ENCODE measurements at regions not wholly inside any gene's neighbourhood (a gene's known extent, or its start where the extent isn't known, plus 50 kb on each side); places are given as distances from the start of the nearest gene placed in this dataset.
"Not testable (repeated sequence)": the region's sequence is repeated elsewhere in the genome, so short reads cannot be mapped to it uniquely, and the experiment has no call there.

DNA sequence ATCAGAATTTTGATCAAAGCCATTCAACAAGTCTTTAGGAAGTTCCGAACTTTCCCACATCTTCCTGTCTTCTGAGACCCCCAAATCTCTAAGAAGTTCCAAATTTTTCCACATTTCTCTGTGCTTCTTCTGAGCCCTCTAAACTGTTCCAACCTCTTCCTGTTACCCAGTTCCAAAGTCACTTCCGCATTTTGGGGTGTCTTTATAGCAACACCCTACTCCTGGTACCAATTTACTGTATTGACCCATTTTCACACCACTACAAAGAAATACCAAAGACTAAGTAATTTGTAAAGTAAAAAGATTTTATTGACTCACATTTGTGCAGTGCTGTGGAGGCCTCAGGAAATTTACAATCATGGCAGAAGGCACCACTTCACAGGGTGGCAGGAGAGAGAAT, 385.8 kb upstream of the GHITM start:
- Histone ChIP-seq H3K36me3 (no peaks in the 10 kb centered on the region), H3K9me3 (peaks cover 5 to 10% of the 10 kb centered on the region in 2 donors), H3K27ac (no peak overlapping the region), H3K27me3 (no peaks in the 10 kb centered on the region), H3K4me1 (no peaks in the 10 kb centered on the region), H3K4me3 (no peak overlapping the region)
- no peak for DNase-seq (ENCODE audit: low spot score in 2 of 2)
- TF ChIP-seq, protein P1, sequence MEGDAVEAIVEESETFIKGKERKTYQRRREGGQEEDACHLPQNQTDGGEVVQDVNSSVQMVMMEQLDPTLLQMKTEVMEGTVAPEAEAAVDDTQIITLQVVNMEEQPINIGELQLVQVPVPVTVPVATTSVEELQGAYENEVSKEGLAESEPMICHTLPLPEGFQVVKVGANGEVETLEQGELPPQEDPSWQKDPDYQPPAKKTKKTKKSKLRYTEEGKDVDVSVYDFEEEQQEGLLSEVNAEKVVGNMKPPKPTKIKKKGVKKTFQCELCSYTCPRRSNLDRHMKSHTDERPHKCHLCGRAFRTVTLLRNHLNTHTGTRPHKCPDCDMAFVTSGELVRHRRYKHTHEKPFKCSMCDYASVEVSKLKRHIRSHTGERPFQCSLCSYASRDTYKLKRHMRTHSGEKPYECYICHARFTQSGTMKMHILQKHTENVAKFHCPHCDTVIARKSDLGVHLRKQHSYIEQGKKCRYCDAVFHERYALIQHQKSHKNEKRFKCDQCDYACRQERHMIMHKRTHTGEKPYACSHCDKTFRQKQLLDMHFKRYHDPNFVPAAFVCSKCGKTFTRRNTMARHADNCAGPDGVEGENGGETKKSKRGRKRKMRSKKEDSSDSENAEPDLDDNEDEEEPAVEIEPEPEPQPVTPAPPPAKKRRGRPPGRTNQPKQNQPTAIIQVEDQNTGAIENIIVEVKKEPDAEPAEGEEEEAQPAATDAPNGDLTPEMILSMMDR (IDR thresholded peaks at IDR 0.05) = no peak
- intact Hi-C loops (cut with DNase I) = no loop called here

DNA sequence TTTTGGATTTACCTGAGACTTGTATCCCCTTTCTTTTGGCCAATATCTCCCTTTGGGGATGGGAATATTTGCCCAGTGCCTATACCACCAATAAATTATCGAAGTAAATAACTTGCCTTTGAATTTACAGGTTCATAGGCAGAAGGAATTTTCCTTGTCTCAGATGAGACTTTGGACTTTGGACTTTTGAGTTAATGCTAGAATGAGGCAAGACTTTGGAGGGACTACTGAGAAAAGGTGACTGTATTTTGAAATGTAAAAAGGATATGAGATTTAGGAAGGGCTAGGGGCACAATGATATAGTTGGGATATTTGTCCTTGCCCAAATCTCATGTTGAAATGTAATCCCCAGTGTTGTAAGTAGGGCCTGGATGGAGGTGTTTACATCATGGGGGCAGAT, 384.5 kb upstream of the GHITM start:
- H3K4me1 ChIP-seq = no peaks in the 10 kb centered on the region
- H3K9me3 ChIP-seq = peaks cover 5 to 9% of the 10 kb centered on the region in 2 donors
- H3K27ac ChIP-seq = no peak overlapping the region

DNA sequence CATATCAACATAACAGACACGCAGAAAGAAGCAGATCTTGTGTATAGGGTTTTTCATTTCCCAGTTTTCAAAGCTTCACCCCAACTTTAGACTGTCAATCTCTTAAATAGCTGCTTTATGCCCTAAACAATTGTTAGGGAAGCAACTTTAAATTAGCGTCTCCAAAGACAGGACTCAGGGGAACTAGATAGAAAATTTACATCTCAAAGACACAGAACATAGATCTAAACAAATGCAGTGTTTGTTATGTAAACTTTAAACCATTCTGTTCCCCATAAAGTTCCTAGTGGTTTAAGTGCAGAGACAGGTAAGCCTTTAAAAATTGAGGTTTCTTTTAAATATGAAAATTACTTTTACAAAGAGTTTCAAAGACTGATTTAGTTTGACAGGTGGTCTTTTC, 379.2 kb upstream of the GHITM start:
- Histone ChIP-seq H3K27ac (no peak overlapping the region), H3K27me3 (no peaks in the 10 kb centered on the region), H3K36me3 (no peaks in the 10 kb centered on the region), H3K4me3 (no peak overlapping the region), H3K4me1 (no peaks in the 10 kb centered on the region), H3K9me3 (no peaks in the 10 kb centered on the region)
- no peak for DNase-seq (ENCODE audit: low spot score in 2 of 2)
- intact Hi-C loops (cut with DNase I) = no loop called here
- TF ChIP-seq, protein P1 (IDR thresholded peaks at IDR 0.05) = no peak

More for the DNA sequence above, 384.5 kb upstream of the GHITM start:
- no peak for DNase-seq (ENCODE audit: low spot score in 2 of 2)
- TF ChIP-seq, protein P1 (IDR thresholded peaks at IDR 0.05) = no peak
- intact Hi-C loops (cut with DNase I) = no loop called here
- no peaks in the 10 kb centered on the region for H3K36me3 ChIP-seq
- H3K4me3 ChIP-seq = no peak overlapping the region
- no peaks in the 10 kb centered on the region for H3K27me3 ChIP-seq

DNA sequence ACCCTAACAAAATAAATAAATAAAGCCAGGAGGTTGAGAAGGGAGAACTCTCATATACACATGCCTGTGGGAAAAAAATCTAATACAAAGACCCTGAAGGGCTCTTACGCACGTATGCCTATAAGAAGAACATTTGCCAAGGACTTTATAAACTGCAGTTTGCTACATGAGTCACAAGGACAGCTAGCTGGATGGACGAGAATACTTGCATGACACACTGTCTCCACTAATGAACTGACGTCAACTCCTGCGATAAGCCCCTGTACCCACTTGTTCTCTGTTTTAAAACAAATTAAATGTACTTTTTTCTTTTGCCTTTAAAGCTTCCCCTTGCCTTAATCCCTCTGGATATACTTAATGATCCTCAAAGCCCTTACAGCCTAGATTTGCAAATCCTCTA, 374.6 kb upstream of the GHITM start:
- no peak overlapping the region for H3K4me3 ChIP-seq
- TF ChIP-seq, protein P1 (IDR thresholded peaks at IDR 0.05) = no peak
- no peaks in the 10 kb centered on the region for H3K4me1 ChIP-seq
- H3K36me3 ChIP-seq = no peaks in the 10 kb centered on the region
- no peaks in the 10 kb centered on the region for H3K9me3 ChIP-seq
- DNase-seq (ENCODE audit: low spot score in 2 of 2) = no peak
- intact Hi-C loops (cut with DNase I) = no loop called here
- H3K27ac ChIP-seq = no peak overlapping the region
- H3K27me3 ChIP-seq = no peaks in the 10 kb centered on the region

DNA sequence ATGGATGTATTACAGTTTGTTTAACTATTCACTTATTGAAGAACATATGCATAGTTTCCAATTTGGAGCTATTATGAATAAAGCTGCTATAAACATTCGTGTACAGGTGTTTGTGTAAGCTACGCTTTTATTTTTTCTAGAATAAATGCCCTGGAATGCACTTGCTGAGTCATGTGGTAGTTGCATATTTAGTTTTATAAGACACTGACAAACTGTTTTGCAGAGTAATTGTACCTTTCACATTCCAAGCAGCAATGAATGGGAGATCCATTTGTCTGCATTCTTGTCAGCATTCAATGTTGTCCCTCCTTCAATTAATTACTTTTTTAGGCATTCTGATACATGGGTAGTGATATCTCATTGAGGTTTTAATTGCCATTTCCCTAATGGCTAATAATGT, 373.6 kb upstream of the GHITM start:
- DNase-seq (ENCODE audit: low spot score in 2 of 2) = no peak
- TF ChIP-seq, protein P1 (IDR thresholded peaks at IDR 0.05) = no peak
- H3K4me1 ChIP-seq = no peaks in the 10 kb centered on the region
- no peaks in the 10 kb centered on the region for H3K27me3 ChIP-seq
- no peaks in the 10 kb centered on the region for H3K36me3 ChIP-seq
- H3K9me3 ChIP-seq = no peaks in the 10 kb centered on the region
- H3K4me3 ChIP-seq = no peak overlapping the region
- H3K27ac ChIP-seq = no peak overlapping the region
- intact Hi-C loops (cut with DNase I) = no loop called here

DNA sequence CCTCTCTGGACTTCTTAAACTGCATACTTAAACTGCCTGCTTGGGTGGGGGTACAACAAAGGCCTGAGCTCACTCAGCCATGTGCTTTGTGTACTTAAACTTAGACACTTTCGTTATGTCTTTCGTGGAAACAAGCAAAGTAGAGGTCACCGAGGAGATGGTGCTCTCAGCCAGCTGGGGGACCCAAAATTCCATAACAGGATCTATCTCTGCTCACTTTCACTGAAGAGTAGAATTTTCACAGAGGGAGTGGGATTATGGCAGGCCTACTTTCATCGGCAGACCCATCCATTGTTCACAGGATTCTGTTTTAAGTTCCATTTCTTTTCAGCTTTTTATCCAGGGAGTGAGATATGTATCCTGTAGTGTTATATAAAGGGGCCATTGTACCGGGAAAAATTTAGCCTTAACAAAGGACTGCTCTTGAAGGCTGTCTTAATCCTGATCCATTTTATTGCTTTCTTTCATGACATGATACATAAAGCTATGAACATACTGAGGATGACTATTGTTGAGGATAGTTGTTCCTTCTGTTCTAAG, 370.0 kb upstream of the GHITM start:
- DNase-seq (ENCODE audit: low spot score in 2 of 2) = no peak
- Histone ChIP-seq H3K9me3 (no peaks in the 10 kb centered on the region), H3K36me3 (no peaks in the 10 kb centered on the region), H3K27me3 (no peaks in the 10 kb centered on the region), H3K27ac (no peak overlapping the region), H3K4me3 (no peak overlapping the region), H3K4me1 (no peaks in the 10 kb centered on the region)
- intact Hi-C loops (cut with DNase I) = no loop called here
- TF ChIP-seq, protein P1 (IDR thresholded peaks at IDR 0.05) = no peak

DNA sequence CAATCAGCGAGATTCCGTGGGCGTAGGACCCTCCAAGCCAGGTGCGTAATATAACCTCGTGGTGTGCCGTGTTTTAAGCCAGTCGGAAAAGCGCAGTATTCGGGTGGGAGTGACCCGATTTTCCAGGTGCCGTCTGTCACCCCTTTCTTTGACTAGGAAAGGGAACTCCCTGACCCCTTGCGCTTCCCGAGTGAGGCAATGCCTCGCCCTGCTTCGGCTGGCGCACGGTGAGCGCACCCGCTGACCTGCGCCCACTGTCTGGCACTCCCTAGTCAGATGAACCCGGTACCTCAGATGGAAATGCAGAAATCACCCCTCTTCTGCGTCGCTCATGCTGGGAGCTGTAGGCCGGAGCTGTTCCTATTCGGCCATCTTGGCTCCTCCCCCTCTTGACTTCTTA, 352.6 kb upstream of the GHITM start:
- DNase-seq (ENCODE audit: low spot score in 2 of 2); H3K4me3 ChIP-seq; H3K4me1 ChIP-seq; intact Hi-C loops (cut with DNase I); H3K9me3 ChIP-seq; H3K27me3 ChIP-seq; H3K36me3 ChIP-seq; H3K27ac ChIP-seq: not testable (repeated sequence)

Data from ascending aorta (tissue), 2 donors.